GM19438 (cell line): ENCODE measurements at regions not wholly inside any gene's neighbourhood (a gene's known extent, or its start where the extent isn't known, plus 50 kb on each side); places are given as distances from the start of the nearest gene placed in this dataset.
"Not testable (repeated sequence)": the region's sequence is repeated elsewhere in the genome, so short reads cannot be mapped to it uniquely, and the experiment has no call there.

Experiments used
- ATAC-seq: cut with Tn5 transposase; IDR thresholded peaks from one replicate; pipeline ENCODE4 v1.9.1; 2021; ENCODE audit warnings: low read depth; ENCODE audit not compliant: unreplicated experiment

- ATAC-seq = no peak
These were observed 221.4 kb upstream of the PKN2 start for GRCh38 chr1:88462488-88463261.

GRCh38 chr1:88463401-88463985 is 220.6 kb upstream of the PKN2 start:
- no peak for ATAC-seq

- no peak for ATAC-seq
These were observed 218.1 kb upstream of the PKN2 start for GRCh38 chr1:88466011-88466410.

GRCh38 chr1:88466899-88467580 is 217.0 kb upstream of the PKN2 start:
- ATAC-seq = no peak

- ATAC-seq = no peak
These were observed 211.8 kb upstream of the PKN2 start for GRCh38 chr1:88472298-88472697.

GRCh38 chr1:88472714-88473113 is 211.4 kb upstream of the PKN2 start:
- ATAC-seq = no peak

GRCh38 chr1:88474555-88475304 is 209.3 kb upstream of the PKN2 start:
- no peak for ATAC-seq

GRCh38 chr1:88484881-88485280 is 199.2 kb upstream of the PKN2 start:
- ATAC-seq = no peak

- ATAC-seq = no peak
These were observed 195.8 kb upstream of the PKN2 start for GRCh38 chr1:88488237-88488636.

GRCh38 chr1:88490676-88491075 is 193.4 kb upstream of the PKN2 start:
- no peak for ATAC-seq

- ATAC-seq = no peak
These were observed 184.4 kb upstream of the PKN2 start for GRCh38 chr1:88499671-88500070.

GRCh38 chr1:88502886-88503285 is 181.2 kb upstream of the PKN2 start:
- no peak for ATAC-seq

- no peak for ATAC-seq
These were observed 180.4 kb upstream of the PKN2 start for GRCh38 chr1:88503646-88504045.

GRCh38 chr1:88504601-88505000 is 179.5 kb upstream of the PKN2 start:
- no peak for ATAC-seq

- no peak for ATAC-seq
These were observed 174.7 kb upstream of the PKN2 start for GRCh38 chr1:88509379-88509778.

- ATAC-seq = no peak
These were observed 169.5 kb upstream of the PKN2 start for GRCh38 chr1:88514544-88515060.

- ATAC-seq = not testable (repeated sequence)
These were observed 166.6 kb upstream of the PKN2 start for GRCh38 chr1:88517499-88517898.

GRCh38 chr1:88519156-88519555 is 164.9 kb upstream of the PKN2 start:
- no peak for ATAC-seq

- ATAC-seq = no peak
These were observed 160.1 kb upstream of the PKN2 start for GRCh38 chr1:88523854-88524528.

- no peak for ATAC-seq
These were observed 157.6 kb upstream of the PKN2 start for GRCh38 chr1:88526456-88526855.
